GM18909 (cell line): ENCODE measurements at regions not wholly inside any gene's neighbourhood (a gene's known extent, or its start where the extent isn't known, plus 50 kb on each side); places are given as distances from the start of the nearest gene placed in this dataset.

ENCODE experiments used
- ATAC-seq: cut with Tn5 transposase; IDR thresholded peaks from one replicate; pipeline ENCODE4 v1.9.1; 2021; ENCODE audit warnings: mild to moderate bottlenecking; ENCODE audit not compliant: unreplicated experiment, poor library complexity

- ATAC-seq = no peak
These were observed 344.1 kb upstream of the ADAMTSL1 start for GRCh38 chr9:18129809-18130334.

GRCh38 chr9:18136354-18136994, 337.5 kb upstream of the ADAMTSL1 start:
- ATAC-seq = no peak

- ATAC-seq = no peak
These were observed 336.1 kb upstream of the ADAMTSL1 start for GRCh38 chr9:18137815-18138214.

- no peak for ATAC-seq
These were observed 335.3 kb upstream of the ADAMTSL1 start for GRCh38 chr9:18138656-18139055.

GRCh38 chr9:18141681-18142080, 332.3 kb upstream of the ADAMTSL1 start:
- no peak for ATAC-seq

GRCh38 chr9:18143073-18143745, 330.7 kb upstream of the ADAMTSL1 start:
- no peak for ATAC-seq

GRCh38 chr9:18146329-18146728, 327.6 kb upstream of the ADAMTSL1 start:
- no peak for ATAC-seq

GRCh38 chr9:18149471-18150011, 324.4 kb upstream of the ADAMTSL1 start:
- ATAC-seq = no peak

GRCh38 chr9:18154661-18155060, 319.3 kb upstream of the ADAMTSL1 start:
- ATAC-seq = no peak

- no peak for ATAC-seq
These were observed 314.7 kb upstream of the ADAMTSL1 start for GRCh38 chr9:18159254-18159653.

- ATAC-seq = no peak
These were observed 310.8 kb upstream of the ADAMTSL1 start for GRCh38 chr9:18163146-18163545.

- ATAC-seq = no peak
These were observed 306.2 kb upstream of the ADAMTSL1 start for GRCh38 chr9:18167733-18168132.

- no peak for ATAC-seq
These were observed 300.0 kb upstream of the ADAMTSL1 start for GRCh38 chr9:18173923-18174322.

- ATAC-seq = no peak
These were observed 291.3 kb upstream of the ADAMTSL1 start for GRCh38 chr9:18182636-18183035.

GRCh38 chr9:18183974-18184373, 290.0 kb upstream of the ADAMTSL1 start:
- no peak for ATAC-seq

GRCh38 chr9:18184401-18184800, 289.6 kb upstream of the ADAMTSL1 start:
- no peak for ATAC-seq

- no peak for ATAC-seq
These were observed 288.8 kb upstream of the ADAMTSL1 start for GRCh38 chr9:18185196-18185595.

- ATAC-seq = no peak
These were observed 285.0 kb upstream of the ADAMTSL1 start for GRCh38 chr9:18188971-18189370.

GRCh38 chr9:18189871-18190670, 283.9 kb upstream of the ADAMTSL1 start:
- no peak for ATAC-seq

- no peak for ATAC-seq
These were observed 283.1 kb upstream of the ADAMTSL1 start for GRCh38 chr9:18190671-18191374.
